GM20431 (cell line): ENCODE measurements at regions not wholly inside any gene's neighbourhood (a gene's known extent, or its start where the extent isn't known, plus 50 kb on each side); places are given as distances from the start of the nearest gene placed in this dataset.

Experiments
- in situ Hi-C: fragments of 300-500 bp; cut with MseI, MboI; formaldehyde crosslinking; loops from one replicate; pipeline ENCODE4 v1.15.0; 2020; ENCODE audit warnings: low sequenced_read_pairs; ENCODE audit not compliant: unreplicated experiment

DNA sequence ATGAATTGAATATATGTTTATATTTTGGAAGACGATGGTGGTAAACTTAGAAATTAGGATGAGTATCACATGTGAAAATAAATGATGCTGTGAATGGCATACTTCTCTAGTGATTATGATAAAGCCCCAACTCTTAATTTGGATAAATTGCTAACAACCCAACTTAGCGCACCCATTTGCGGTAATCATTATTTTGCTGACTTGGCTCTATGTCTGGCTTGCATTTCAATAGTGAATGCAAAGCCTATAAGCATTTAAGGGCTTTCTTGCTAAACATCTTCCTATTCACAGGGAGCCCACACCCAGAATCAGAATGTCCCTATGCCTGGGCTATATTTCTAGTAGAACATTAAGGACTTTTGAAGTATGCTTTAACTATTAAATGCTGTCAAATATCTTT is 910.7 kb upstream of the FANCL start:
- in situ Hi-C loops = no loop called here

GRCh38 chr2:59150217-59150849 is 909.2 kb upstream of the FANCL start:
- in situ Hi-C loops = no loop called here

GRCh38 chr2:59149271-59149670 is 908.1 kb upstream of the FANCL start:
- in situ Hi-C loops = no loop called here

GRCh38 chr2:59112258-59112657 is 871.1 kb upstream of the FANCL start:
- in situ Hi-C loops = no loop called here

- in situ Hi-C loops = no loop called here
These were observed 855.8 kb upstream of the FANCL start for GRCh38 chr2:59096973-59097372.

DNA sequence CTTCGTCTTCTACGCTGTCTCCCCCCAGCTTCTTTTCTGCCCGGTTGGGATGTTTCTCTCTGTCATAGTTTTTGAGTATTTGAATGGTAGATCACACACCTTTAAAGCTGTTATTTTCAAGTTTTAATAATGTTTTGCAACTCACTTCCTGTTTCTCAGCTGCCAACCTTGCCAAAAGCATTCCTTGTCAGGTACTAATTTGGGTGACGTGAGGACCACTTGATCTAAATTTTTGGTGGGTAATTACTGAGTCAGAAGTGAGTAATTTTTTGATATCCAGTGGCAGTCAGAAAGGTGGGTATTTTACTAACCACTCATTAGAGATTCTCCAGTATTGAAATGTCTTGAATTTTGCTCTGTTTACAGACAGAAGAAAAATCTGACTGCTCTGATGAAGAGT is 852.4 kb upstream of the FANCL start:
- in situ Hi-C loops = no loop called here

GRCh38 chr2:59084326-59084725 is 843.2 kb upstream of the FANCL start:
- in situ Hi-C loops = no loop called here

DNA sequence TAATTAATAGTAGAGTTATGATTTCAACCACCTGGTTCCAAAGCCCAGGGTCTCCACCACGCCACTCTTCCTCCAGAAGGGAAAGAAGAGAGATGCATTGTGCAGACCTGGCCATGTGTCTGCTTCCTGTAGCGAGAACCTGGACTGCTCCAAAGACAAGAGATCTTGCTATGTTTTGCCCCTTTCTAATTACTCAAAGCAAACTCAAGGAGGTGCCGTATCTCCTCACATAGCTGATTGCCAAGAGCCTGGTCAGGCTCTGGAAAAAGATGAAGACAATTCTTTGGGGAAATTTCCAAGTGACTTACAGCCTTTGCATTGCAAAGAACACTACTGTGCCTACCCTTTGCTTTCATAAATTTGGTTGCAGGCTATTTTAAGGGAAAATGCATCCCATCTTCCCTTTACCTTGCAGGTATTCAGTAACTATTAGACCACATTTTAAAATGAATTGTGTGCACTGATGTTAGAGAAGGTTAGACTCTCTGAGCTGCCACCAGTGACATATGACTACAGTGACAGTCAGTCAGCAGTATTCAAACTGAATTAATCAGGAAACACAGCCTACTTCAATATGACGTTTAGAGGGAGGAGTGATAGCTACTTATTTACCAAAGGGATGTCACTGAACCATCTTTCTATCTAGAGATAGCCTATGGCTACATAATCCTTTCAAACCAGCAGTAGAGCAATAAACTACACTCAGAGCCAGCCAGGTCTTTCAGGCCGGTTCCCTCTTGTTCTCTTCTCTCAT is 842.1 kb upstream of the FANCL start:
- in situ Hi-C loops = no loop called here

- in situ Hi-C loops = no loop called here
These were observed 841.5 kb upstream of the FANCL start for GRCh38 chr2:59082657-59083056.

GRCh38 chr2:59080451-59081181 is 839.5 kb upstream of the FANCL start:
- in situ Hi-C loops = no loop called here

GRCh38 chr2:59077981-59078531 is 836.9 kb upstream of the FANCL start:
- in situ Hi-C loops = no loop called here

- in situ Hi-C loops = no loop called here
These were observed 836.1 kb upstream of the FANCL start for GRCh38 chr2:59077026-59077725.

GRCh38 chr2:59076079-59076619 is 835.0 kb upstream of the FANCL start:
- in situ Hi-C loops = no loop called here

DNA sequence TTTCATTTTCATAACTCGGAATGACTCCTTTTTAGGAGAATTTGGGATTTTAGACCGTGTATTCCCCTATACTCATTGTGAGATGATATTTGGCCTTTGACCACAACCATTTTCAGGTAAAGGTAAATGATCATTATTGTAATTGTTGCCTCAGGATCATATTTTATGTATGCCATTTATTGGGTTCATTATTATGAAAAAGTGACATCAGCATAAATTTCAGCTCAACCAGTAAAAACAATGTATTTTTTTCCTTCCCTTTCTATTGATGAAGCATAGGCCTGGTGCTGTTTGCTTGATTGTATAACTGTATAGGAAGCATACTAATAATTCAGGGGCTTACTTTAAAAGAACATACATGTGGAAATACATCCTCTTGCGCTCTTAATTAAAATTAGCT is 832.9 kb upstream of the FANCL start:
- in situ Hi-C loops = no loop called here

DNA sequence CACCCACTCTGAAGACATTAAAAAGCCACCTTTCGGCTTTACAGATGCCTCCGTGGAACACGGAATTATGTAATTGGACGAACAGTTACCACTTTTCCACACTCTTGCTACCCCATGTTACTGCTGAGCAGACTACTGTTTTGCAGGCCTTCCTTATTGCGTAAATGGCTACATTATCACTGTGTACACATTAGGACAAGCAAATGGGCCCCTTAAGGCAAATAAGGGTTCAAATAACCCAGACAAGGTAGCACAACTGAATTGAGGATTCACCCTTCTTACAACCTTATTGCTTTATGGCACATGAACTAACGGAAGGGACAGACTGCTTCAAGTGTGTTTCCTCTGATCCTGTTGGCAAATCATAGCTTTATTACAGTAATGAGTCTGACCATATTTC is 832.2 kb upstream of the FANCL start:
- in situ Hi-C loops = no loop called here

DNA sequence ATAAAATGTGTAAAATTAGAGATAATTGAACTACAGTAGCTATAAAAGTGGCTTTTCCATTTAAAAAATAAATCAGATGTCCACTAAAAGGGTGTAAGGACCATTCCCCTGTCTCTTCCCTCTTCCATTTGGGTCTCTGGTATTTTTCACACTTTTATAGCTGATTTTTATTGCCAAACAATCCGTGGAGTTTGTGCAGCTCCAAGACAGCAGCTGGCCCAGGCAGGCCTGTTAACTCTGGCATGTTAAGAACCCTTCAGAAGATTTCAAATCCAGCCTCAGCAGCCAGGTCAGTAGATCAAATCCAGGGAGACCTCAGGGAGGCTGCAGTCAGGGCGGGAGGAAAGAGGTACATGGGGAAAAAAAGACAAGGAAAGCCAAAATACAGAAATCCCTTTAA is 827.1 kb upstream of the FANCL start:
- in situ Hi-C loops = no loop called here

DNA sequence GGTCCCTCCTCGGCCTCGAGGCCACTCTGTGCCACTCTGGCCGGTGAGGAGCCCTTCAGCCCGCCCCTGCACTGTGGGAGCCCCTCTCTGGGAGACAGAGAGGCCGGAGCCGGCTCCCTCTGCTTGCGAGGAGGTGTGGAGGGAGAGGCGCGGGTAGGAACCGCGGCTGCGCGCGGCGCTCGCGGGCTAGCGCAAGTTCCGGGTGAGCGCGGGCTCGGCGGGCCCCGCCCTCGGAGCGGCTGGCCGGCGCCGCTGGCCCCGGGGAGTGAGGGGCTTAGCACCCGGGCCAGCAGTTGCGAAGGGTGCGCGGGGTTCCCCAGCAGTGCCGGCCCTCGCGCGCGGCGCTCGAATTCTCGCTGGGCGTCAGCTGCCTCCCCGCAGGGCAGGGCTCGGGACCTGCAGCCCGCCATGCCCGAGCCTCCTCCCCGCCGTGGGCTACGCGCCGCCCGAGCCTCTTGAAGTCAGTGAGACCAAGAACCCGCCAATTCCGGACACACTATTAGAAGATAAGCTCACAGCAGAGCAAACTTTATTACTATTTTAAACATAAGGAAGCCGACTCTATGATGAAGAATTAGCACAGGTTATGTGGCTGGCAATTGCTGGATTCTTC is 825.8 kb upstream of the FANCL start:
- in situ Hi-C loops = no loop called here

- in situ Hi-C loops = no loop called here
These were observed 806.4 kb upstream of the FANCL start for GRCh38 chr2:59047373-59047995.
